H9 (cell line): ENCODE measurements at regions not wholly inside any gene's neighbourhood (a gene's known extent, or its start where the extent isn't known, plus 50 kb on each side); places are given as distances from the start of the nearest gene placed in this dataset.

ENCODE experiments used
- DNase-seq: peaks from one replicate; pipeline ENCODE4 v3.0.0-alpha.2; 2017
- H2AFZ ChIP-seq: one replicate; pipeline ENCODE4 v1.6.1; 2013; ENCODE audit warnings: mild to moderate bottlenecking, low read length, control low read depth, moderate library complexity
- H2AK5ac ChIP-seq: 2 replicates; pipeline ENCODE4 v1.6.1; 2013; ENCODE audit warnings: low read length, control low read depth, mixed read lengths; ENCODE audit not compliant: insufficient read length
- H2BK120ac ChIP-seq: one replicate; pipeline ENCODE4 v1.6.1; 2013; ENCODE audit warnings: low read depth, mild to moderate bottlenecking, low read length, control low read depth, inconsistent platforms; ENCODE audit not compliant: poor library complexity, severe bottlenecking
- H2BK12ac ChIP-seq: 2 replicates; pipeline ENCODE4 v1.6.1; 2013; ENCODE audit warnings: low read length, control low read depth, mixed read lengths, low read depth; ENCODE audit not compliant: insufficient read length
- H2BK15ac ChIP-seq: 2 replicates; pipeline ENCODE4 v1.6.1; 2013; ENCODE audit warnings: low read depth, low read length, control low read depth
- H2BK20ac ChIP-seq: one replicate; pipeline ENCODE4 v1.6.1; 2013; ENCODE audit warnings: low read depth, mild to moderate bottlenecking, low read length, control low read depth, inconsistent platforms; ENCODE audit not compliant: poor library complexity, severe bottlenecking
- H2BK5ac ChIP-seq: 2 replicates; pipeline ENCODE4 v1.6.1; 2013; ENCODE audit warnings: low read length, control low read depth, mixed read lengths; ENCODE audit not compliant: insufficient read length
- H3K14ac ChIP-seq: 2 replicates; pipeline ENCODE4 v1.6.1; 2013; ENCODE audit warnings: low read length, control low read depth; ENCODE audit not compliant: insufficient read depth
- H3K18ac ChIP-seq: 2 replicates; pipeline ENCODE4 v1.6.1; 2013; ENCODE audit warnings: low read depth, mild to moderate bottlenecking, mixed read lengths, low read length, control low read depth; ENCODE audit not compliant: insufficient read length
- H3K23ac ChIP-seq: 2 replicates; pipeline ENCODE4 v1.6.1; 2013; ENCODE audit warnings: low read length, control low read depth, mixed read lengths, low read depth; ENCODE audit not compliant: insufficient read length
- H3K23me2 ChIP-seq: 2 replicates; pipeline ENCODE4 v1.6.1; 2013; ENCODE audit warnings: low read depth, mild to moderate bottlenecking, mixed read lengths, low read length, control low read depth; ENCODE audit not compliant: insufficient read length, poor library complexity, severe bottlenecking
- H3K27ac ChIP-seq: 2 replicates; pipeline ENCODE4 v1.5.1; 2013; ENCODE audit warnings: low read length, control low read depth, mixed read lengths, low read depth; ENCODE audit not compliant: insufficient read length
- H3K27me3 ChIP-seq: 2 replicates; pipeline ENCODE4 v1.6.1; 2013; ENCODE audit warnings: low read length, control low read depth, inconsistent platforms; ENCODE audit not compliant: insufficient read depth
- H3K4ac ChIP-seq: 2 replicates; pipeline ENCODE4 v1.6.1; 2013; ENCODE audit warnings: low read depth, mild to moderate bottlenecking, control low read depth, inconsistent platforms, low read length, moderate library complexity
- H3K4me1 ChIP-seq: 2 replicates; pipeline ENCODE4 v1.6.1; 2013; ENCODE audit warnings: low read length, control low read depth, inconsistent platforms; ENCODE audit not compliant: insufficient read depth
- H3K4me2 ChIP-seq: 2 replicates; pipeline ENCODE4 v1.6.1; 2013; ENCODE audit warnings: low read length, control low read depth, mixed read lengths; ENCODE audit not compliant: insufficient read length, insufficient read depth
- H3K56ac ChIP-seq: 2 replicates; pipeline ENCODE4 v1.6.1; 2013; ENCODE audit warnings: low read depth, mild to moderate bottlenecking, mixed read lengths, low read length, control low read depth; ENCODE audit not compliant: insufficient read length
- H3K79me1 ChIP-seq: 2 replicates; pipeline ENCODE4 v1.6.1; 2013; ENCODE audit warnings: low read depth, mild to moderate bottlenecking, moderate library complexity, low read length, control low read depth, inconsistent platforms; ENCODE audit not compliant: insufficient read depth, poor library complexity, severe bottlenecking
- H3K79me2 ChIP-seq: 2 replicates; pipeline ENCODE4 v1.6.1; 2013; ENCODE audit warnings: low read length, control low read depth, inconsistent platforms; ENCODE audit not compliant: insufficient read depth
- H3K9ac ChIP-seq: 2 replicates; pipeline ENCODE4 v1.6.1; 2013; ENCODE audit warnings: low read length, control low read depth, mixed read lengths; ENCODE audit not compliant: insufficient read length; ENCODE audit errors: extremely low read depth
- H3K9me3 ChIP-seq: one replicate; pipeline ENCODE4 v1.6.1; 2013; ENCODE audit warnings: low read depth, low read length, inconsistent platforms; ENCODE audit not compliant: control insufficient read depth
- H3T11ph ChIP-seq: one replicate; pipeline ENCODE4 v1.6.1; 2013; ENCODE audit warnings: mild to moderate bottlenecking, low read length, control low read depth, inconsistent platforms
- H4K20me1 ChIP-seq: one replicate; pipeline ENCODE4 v1.6.1; 2013; ENCODE audit not compliant: control insufficient read depth, insufficient read length, insufficient read depth
- H4K5ac ChIP-seq: 2 replicates; pipeline ENCODE4 v1.6.1; 2013; ENCODE audit warnings: low read depth, mild to moderate bottlenecking, mixed read lengths, low read length, control low read depth; ENCODE audit not compliant: insufficient read length
- H4K8ac ChIP-seq: replicated peaks from 2 replicates; pipeline ENCODE4 v1.6.1; 2013; ENCODE audit warnings: low read length, control low read depth, mixed read lengths, low read depth; ENCODE audit not compliant: insufficient read length
- H4K91ac ChIP-seq: 2 replicates; pipeline ENCODE4 v1.6.1; 2013; ENCODE audit warnings: low read depth, mild to moderate bottlenecking, moderate library complexity, mixed read lengths, low read length, control low read depth; ENCODE audit not compliant: insufficient read length
- H3K27ac Mint-ChIP-seq, 3 experiments: 2 replicates in 2 of 3; 3 replicates in 1 of 3; pipeline ENCODE4 v1.8.0; 2020 to 2021; ENCODE audit warnings: mixed read lengths in 3 of 3, mild to moderate bottlenecking in 1 of 3, moderate library complexity in 1 of 3
- H3K27me3 Mint-ChIP-seq: 2 replicates; pipeline ENCODE4 v1.8.0; 2021; ENCODE audit warnings: low read depth, mild to moderate bottlenecking, moderate library complexity, mixed read lengths
- H3K36me3 Mint-ChIP-seq, 3 experiments: 2 replicates in 2 of 3; 3 replicates in 1 of 3; pipeline ENCODE4 v1.8.0; 2020 to 2021; ENCODE audit warnings: low read depth in 3 of 3, mixed read lengths in 3 of 3; ENCODE audit not compliant: insufficient read depth in 1 of 3
- H3K4me1 Mint-ChIP-seq, 2 experiments: 2 replicates each; pipeline ENCODE4 v1.8.0; 2020; ENCODE audit warnings: mixed read lengths in 2 of 2
- H3K4me3 Mint-ChIP-seq, 2 experiments: 2 replicates in 1 of 2; 3 replicates in 1 of 2; pipeline ENCODE4 v1.8.0; 2020 to 2021; ENCODE audit warnings: mild to moderate bottlenecking in 2 of 2, mixed read lengths in 2 of 2, moderate library complexity in 1 of 2
- H3K9me3 Mint-ChIP-seq, 2 experiments: 2 replicates in 1 of 2; 3 replicates in 1 of 2; pipeline ENCODE4 v1.8.0; 2020; ENCODE audit warnings: mild to moderate bottlenecking in 2 of 2, mixed read lengths in 2 of 2, moderate library complexity in 1 of 2
- WGBS: extraction: QIAGEN DNeasy Blood & Tissue Kit; methylation state at CpG from one replicate; pipeline ENCODE4 v1.1.7; 2013; ENCODE audit warnings: missing lambda C conversion rate, low lambda C conversion rate, mixed read lengths; ENCODE audit not compliant: insufficient read length; ENCODE audit errors: extremely low coverage; 5-methylcytosine and 5-hydroxymethylcytosine counted together
- TF ChIP-seq, protein P1 (sequence below): fragments of 200-600 bp; sonication (generic); conservative IDR thresholded peaks from 3 replicates; pipeline ENCODE4 v1.8.0; 2021; ENCODE audit warnings: antibody characterized with exemption, mild to moderate bottlenecking

DNA sequence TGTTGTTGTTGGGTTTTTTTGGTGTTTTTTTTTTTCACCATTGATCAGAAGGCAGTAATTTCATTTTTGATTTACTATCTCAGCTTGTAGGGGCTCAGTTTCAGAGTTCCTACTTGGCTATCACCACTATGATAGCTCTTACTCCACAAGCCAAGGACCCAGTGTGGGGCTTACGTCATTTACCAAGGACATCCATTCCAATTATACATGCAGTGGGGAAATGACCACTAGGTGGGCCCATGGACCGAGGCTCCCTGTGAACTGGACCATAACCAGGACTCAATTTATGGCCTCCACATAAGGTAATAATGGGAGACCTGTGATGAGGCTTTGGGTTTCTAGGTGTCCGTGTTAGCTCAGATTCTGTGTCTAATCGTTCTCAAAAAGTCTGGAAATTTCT lies 67.5 kb upstream of the CACNA1D start:
- Histone ChIP-seq H3K56ac (no peak overlapping the region), H2BK20ac (no peak overlapping the region), H3K23ac (no peak overlapping the region), H3K4ac (no peak overlapping the region), H3K27me3 (no peaks in the 10 kb centered on the region), H3K79me1 (no peaks in the 10 kb centered on the region), H3K27ac (no peak overlapping the region), H4K8ac (no peak overlapping the region), H3K9me3 (no peaks in the 10 kb centered on the region), H2BK15ac (no peak overlapping the region), H2BK5ac (no peak overlapping the region), H3K23me2 (no peaks in the 10 kb centered on the region), H3K4me1 (no peaks in the 10 kb centered on the region), H2BK12ac (no peak overlapping the region), H3K18ac (no peak overlapping the region), H3K14ac (no peak overlapping the region), H4K20me1 (no peaks in the 10 kb centered on the region), H3T11ph (no peak overlapping the region), H2AK5ac (no peak overlapping the region), H3K79me2 (no peaks in the 10 kb centered on the region), H4K91ac (no peak overlapping the region), H2AFZ (no peak overlapping the region), H3K4me2 (no peak overlapping the region), H2BK120ac (no peak overlapping the region), H4K5ac (no peak overlapping the region), H3K9ac (no peak overlapping the region)
- no peaks in the 10 kb centered on the region for H3K4me1 Mint-ChIP-seq
- peaks cover 12% of the 10 kb centered on the region for H3K27me3 Mint-ChIP-seq
- no peak overlapping the region for H3K27ac Mint-ChIP-seq
- no peak overlapping the region for H3K4me3 Mint-ChIP-seq
- TF ChIP-seq, protein P1, sequence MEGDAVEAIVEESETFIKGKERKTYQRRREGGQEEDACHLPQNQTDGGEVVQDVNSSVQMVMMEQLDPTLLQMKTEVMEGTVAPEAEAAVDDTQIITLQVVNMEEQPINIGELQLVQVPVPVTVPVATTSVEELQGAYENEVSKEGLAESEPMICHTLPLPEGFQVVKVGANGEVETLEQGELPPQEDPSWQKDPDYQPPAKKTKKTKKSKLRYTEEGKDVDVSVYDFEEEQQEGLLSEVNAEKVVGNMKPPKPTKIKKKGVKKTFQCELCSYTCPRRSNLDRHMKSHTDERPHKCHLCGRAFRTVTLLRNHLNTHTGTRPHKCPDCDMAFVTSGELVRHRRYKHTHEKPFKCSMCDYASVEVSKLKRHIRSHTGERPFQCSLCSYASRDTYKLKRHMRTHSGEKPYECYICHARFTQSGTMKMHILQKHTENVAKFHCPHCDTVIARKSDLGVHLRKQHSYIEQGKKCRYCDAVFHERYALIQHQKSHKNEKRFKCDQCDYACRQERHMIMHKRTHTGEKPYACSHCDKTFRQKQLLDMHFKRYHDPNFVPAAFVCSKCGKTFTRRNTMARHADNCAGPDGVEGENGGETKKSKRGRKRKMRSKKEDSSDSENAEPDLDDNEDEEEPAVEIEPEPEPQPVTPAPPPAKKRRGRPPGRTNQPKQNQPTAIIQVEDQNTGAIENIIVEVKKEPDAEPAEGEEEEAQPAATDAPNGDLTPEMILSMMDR: peak; percentile 41
- no peaks in the 10 kb centered on the region; a peak in 1 of 5 replicates for H3K9me3 Mint-ChIP-seq
- no peaks in the 10 kb centered on the region for H3K36me3 Mint-ChIP-seq
- DNase-seq: no peak
- WGBS: no CpG with 5 or more reads among the region's 4 CpGs
